NCI-H446 (cell line): ENCODE measurements at regions not wholly inside any gene's neighbourhood (a gene's known extent, or its start where the extent isn't known, plus 50 kb on each side); places are given as distances from the start of the nearest gene placed in this dataset.
"Not testable (repeated sequence)": the region's sequence is repeated elsewhere in the genome, so short reads cannot be mapped to it uniquely, and the experiment has no call there.

Experiments used
- DNase-seq, 2 experiments: peaks; one replicate each; lab custom pipeline; 2025; lab: John Stamatoyannopoulos, UW

DNA sequence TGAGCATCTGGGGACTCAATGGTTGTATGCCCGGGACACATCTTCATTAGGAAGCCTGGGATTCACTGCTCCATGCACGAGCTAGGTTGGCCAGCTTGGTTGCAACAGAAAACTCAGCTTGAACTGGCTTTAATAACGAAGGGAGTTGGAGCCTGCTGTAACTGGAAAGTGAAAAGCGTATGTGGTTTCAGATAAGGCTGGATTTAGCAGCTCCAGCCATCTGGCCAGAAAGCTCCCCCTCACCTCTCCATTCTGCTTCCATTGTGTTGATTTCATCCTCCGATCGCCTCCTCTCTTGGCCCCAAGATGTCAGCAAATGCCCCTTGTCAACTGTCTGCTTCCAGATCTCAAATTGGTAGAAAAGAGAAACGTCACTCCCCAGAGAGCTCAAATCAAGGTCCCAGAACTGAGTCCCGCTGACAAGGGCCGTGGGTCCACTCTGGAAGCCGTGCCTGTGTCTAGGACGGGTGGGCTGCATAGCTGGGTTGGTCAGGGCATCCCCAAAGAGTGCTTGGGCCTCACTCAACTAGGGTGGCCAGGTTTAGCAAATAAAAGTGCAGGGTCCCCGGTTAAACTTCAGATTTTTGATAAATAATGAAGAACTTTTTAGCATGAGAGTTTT, 117.0 kb upstream of the PMEPA1 start:
- DNase-seq = no peak

DNA sequence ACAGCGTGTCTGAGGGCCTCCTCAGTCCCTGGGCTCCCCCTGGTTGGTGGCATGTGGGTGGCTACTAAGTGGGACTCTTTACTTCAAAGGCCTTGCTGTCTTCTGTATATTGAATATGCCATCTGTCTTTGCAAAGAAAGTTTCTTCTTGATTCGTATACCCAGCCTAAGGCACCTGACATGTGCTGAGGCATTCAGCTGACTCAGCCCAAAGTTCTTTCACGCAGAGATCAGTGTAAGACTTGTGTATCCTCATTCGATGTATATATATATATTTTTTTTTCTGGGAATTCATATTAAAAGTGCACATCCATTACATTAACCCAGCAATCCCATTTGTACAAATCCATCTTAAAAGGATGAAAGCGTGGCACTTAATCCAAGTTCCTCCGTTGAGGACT, 115.1 kb upstream of the PMEPA1 start:
- DNase-seq = no peak

DNA sequence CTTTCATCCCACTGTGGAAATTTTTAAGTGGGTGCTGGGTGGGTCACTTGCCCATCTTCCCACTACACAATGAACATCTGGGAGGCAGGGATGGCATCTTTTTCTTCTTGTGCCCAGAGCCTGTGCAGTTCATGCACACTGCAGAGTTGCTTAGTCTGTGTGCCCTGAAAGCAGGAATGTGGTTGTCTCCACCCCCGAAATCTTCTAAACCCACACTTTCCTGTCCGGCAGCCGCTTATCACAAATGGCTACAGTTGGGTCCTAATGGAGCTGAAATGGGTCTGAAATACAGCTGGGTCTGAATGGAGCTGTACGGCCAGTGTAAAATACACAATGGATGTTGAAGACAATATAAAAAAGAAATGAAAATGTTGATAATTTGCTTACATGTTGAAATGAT, 112.1 kb upstream of the PMEPA1 start:
- DNase-seq = no peak

DNA sequence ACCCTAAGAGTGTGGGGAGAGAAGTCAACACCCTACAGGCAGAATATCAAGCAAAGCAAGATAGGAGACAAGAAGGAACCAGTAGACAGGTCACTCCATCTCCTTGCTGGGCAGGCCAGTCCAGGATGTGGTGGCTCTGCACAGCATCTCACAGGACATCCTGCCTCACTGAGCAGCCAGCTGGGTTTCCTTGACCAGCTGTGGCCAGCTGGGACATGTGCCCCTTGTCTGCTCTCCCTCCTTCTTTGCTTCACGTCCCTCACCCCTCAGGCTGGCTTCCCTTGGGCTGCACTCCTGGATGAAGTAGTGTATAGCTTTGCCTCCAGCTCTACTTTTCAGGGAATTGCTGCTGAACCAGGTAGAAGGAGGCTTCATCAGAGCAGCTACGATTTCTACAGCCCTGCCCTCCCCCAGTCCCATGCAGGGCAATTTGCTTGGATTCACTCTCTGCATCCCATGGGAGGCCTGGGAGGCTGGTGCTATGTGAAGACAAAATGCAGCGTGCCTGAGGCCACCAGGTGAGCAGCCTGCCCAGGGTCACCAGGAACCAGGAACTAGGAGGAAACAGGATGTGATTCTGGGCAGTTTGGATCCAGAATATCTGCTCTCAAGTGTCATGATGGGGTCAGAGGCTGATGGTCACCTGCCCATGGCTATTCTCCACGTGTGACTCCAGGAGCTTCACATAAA, 110.0 kb upstream of the PMEPA1 start:
- DNase-seq = no peak

DNA sequence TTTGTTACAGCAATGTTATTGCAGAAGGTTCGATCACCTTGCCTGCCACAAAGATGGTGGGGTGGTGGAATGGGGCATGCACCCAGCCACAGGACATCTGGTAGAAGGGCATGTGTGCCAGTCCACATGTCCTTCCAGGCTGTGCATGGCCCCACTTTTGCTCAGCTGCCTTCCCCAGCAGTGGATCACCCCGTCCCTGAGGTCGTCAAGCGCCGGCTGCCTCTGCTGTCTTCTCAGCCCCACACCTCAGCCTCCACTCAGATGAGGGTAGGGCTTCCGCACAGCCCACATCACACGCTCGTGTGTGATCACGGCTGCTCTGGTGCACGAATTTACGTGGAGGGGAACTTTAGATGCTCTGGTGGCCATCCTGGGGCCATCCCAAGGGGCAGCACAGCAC, 109.5 kb upstream of the PMEPA1 start:
- no peak for DNase-seq

DNA sequence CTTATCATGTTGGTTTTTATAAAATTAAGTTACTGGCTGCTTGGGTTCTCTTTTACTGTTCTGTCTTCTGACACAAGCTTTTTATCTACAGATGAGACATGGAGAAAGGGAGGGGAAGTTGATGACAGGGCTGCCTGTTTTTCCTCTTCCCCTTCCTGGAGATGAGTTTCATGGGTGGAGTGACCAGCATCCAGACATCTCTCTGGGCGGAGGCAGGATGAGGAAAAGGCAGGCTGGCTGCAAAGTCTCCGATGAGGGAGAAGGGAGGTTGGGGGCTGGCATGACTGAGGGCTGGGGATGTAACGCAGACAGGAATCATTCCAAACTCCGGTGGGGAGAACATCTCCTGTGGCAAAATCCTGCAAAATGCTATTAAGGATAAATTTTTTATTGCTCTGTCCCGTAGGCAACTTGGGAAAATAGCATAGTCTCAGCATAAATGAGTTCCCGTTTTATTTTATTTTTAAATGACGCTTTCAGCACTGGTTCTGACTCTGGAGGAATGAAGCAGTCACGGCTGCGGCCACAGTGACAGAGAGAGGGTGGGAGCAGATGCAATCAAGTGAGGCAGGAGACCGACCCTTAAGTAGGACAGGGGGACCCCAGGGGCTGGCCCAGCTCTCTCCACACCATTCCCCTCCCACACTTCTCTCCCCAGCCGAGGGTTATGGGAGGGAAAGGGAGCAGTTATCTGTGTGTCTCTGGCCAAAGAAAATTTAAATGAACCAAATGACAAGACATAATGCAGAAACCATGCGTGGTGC, 108.8 kb upstream of the PMEPA1 start:
- DNase-seq = no peak

DNA sequence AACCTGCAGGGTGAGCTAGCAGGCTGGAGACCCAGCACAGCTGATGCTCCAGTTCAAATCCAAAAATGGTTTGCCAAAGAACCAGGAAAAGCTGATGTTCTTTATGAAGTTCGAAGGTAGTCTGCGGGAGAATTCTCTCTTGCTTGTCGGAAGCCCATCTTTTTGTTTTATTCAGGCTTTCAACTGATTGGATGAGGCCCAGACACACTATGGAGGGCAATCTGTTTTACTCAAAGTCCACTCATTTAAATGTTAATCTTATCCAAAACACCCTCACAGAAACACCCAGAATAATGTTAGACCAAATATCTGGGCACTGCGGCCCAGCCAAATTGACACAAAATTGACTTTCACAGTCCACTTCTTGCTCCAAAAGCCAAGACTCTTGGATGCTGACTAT, 105.6 kb upstream of the PMEPA1 start:
- DNase-seq = no peak

DNA sequence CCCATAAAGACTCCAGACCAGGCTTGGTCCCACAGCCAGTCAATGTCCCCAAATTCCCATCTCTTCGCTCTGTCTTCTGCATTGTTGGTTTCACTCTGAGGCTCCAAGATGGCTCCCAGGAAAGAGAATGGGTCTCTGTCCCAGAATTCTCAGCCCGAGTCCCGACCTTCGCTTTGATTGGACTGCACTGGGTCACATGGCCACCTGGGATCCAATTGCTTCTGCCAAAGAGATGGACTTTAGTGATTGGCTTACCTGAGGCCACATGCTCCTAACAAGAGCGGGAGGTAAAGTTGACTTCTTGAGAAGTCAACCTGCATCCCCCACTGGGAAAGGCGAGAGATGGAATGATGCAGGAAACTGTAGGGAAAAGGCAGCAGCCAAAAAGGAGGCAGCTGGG, 104.7 kb upstream of the PMEPA1 start:
- no peak for DNase-seq

DNA sequence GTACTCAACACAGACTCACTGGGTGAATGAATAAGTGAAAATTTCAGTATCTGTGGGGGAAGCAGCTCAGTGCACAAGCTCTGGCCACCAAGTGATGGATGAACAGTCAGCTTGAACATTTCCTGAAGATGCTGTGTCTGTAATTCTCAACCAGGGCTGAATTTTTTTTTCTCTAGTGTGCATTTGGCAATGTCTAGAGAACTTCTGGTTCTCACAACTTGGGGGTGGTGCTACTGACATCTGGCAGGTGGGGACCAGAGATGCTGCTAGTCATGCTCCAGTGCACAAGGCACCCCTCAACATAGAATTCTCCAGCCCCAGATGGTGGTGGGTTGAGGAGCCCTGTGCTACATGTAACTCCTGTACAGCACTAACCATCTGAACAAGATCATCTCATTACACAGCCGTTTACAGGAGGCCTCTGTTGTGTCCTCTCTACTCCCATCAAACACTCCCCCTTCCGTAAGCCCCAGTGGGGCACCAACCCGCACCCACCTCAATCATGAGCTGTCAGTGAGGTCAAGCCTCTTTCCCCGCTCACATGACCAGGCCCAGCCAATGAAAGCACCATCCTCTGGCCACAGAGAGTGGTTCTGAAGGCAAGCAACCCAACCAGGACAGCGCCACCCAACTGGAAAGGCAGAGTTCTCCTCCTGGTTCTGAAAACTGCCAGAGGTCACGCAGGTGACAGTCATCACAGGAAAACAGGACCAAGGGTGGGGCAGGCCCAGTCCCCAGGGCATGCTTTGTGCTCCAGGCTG, 103.9 kb upstream of the PMEPA1 start:
- DNase-seq = no peak

DNA sequence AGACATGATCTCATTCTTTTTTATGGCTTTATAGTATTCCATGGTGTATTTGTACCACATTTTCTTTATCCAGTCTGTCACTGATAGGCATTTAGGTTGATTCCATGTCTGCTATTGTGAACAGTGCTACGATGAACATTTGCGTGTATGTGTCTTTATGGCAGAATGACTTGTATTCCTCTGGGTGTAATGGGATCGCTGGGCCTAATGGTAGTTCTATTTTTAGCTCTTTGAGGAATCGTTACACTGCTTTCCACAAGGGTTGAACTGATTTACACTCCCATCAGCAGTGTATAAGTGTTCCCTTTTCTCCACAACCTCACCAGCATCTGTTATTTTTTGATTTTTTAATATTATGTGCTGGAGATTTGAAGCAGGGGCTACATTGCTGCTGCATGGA, 102.8 kb upstream of the PMEPA1 start:
- DNase-seq = not testable (repeated sequence)

DNA sequence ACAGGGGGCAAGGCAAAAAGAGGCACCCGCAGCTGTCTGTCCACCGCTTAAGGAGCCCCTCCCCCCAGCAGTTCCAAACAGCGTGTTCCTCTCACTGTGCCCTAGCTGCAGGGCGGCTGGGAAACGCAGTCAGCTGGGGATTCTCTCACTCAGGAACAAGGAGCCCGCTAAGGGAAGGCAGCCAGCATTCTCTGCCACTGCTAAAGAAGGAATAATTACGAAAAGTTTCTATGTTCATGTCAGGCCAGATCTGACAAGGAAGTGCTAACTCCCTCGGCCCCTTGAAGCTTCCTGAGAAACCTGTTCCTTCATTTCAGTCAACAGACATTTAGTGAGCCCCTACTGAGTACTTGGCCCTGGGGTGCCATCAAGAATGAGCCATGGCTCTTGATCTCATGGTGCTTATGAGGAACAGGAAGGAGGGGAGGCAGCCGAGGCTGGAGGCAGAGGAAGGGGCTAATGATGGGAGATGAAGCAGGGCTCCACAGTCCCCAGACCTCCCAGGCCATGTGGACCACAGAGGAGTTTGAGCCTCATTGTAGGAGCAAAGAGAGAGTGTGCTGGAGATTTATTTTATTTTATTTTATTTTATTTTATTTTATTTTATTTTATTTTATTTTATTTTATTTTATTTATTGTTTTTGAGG, 101.7 kb upstream of the PMEPA1 start:
- DNase-seq = no peak

DNA sequence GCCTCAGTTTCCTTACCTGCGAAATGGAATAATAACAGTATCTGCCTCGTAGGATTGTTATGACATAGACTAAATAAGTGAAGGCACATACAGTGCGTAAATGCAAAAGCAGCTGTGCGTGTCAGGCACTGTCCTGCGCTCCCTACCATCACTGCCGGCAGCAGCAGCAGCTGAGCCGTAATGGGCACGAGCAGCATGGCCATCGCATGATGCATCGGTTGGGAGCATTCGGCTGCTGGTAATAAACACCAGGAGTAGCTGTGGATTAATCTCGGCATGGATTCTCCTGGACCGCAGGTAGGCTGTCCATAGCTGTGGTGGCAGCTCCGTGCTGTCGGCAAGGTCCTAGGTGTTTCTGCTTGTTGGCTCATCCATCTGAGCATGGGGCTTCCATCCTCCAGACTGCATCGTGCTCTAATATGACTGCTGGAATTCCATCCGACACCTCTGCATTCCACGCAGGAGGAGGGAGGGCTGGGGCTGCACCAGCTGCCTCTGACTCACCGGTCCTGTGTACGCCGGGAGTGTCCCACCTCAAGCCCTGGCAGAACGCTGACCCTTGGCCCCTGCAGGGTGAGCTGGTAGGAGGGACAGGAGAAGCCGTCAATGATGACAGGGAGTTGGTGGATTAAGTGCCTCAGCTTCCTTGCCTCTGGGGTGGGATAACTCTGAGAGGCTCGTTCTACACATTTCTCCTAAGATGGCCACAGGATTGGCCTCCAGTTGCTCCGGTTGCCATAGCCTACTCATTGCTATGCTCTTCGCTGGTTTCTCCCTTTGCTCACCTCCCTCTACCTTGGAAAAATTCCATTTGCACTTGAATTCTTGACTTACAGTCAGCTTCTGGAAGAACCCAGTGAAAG, 100.9 kb upstream of the PMEPA1 start:
- DNase-seq = no peak

DNA sequence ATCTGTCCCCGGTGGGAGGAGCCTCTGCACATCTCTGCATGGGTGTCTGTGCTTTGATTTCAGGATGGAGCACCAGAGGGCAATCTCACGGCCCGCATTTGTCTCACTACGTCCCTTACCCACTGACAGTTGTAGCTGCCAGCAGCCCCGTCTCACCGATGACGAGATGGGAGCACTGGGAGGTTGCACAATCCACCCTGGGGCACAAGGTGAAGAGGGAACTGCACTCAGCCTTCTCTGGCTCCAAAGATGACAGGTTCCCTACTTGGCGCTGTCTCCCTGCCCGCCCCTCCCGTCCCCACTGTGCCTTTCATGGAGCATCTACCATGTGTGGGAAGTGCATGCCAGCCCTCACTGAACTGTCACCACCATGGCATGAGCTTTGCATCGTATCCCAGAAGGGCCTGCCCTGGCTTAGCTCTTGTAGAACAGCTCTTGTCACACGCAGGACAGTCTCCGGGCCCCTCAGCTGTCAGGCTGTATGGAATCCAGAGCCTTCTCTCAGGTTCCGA, 99.9 kb upstream of the PMEPA1 start:
- DNase-seq = no peak

DNA sequence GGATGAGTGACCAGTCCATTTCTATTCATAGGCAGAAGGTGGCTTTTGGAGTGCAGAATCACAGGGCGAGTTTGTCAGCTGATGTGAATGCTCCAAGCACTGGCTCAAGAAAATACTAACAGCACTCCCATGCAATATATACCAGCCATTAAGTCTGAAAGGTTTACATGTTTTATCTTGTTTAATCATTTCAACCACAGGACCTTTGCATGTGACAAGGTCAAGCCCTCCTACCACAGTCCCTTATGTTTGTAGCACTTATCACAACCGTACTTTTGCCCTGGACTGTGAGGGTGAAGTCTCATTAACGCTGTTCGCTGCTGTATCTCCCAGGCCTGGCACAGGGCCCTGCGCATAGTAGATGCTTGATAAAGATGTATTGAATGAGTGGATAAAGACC, 99.3 kb upstream of the PMEPA1 start:
- DNase-seq = no peak

DNA sequence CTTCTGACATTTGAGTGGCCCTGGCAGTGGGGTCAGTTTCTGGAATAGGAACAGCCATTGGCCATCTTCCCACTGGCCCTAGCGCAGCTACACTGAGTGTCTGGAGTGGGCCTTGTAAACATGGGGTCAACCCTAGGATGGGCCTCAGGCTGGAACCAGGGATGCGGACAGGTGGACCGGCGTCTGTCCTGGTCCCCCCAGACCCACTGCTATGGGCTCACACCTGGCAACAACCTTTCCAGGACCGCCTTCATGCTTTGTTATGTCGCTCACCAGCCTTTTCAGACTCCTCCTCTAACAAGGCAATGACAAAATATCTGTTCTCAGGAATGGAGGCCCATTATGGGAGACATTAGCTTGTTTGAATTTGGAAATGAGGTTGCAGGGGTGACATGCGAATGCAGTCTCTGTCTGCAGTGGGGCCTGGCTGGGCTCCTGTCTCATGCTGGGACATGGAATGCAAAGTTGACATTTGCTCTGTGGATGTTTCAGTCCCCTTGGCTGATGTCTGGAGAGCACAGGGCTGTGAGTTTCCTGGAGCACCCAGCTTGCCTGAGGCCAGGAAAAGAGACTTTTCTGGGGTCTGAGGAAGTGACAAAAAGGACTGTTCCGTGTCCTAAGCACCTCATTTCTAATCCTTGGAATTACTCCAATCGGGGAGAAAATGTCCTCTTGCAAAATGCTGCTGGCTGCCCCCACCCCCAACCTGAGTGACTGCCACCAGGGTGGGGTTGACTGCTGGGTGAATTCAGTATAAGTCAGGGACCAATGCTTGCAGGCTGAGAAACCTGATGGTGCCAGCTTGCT, 98.7 kb upstream of the PMEPA1 start:
- DNase-seq = no peak

DNA sequence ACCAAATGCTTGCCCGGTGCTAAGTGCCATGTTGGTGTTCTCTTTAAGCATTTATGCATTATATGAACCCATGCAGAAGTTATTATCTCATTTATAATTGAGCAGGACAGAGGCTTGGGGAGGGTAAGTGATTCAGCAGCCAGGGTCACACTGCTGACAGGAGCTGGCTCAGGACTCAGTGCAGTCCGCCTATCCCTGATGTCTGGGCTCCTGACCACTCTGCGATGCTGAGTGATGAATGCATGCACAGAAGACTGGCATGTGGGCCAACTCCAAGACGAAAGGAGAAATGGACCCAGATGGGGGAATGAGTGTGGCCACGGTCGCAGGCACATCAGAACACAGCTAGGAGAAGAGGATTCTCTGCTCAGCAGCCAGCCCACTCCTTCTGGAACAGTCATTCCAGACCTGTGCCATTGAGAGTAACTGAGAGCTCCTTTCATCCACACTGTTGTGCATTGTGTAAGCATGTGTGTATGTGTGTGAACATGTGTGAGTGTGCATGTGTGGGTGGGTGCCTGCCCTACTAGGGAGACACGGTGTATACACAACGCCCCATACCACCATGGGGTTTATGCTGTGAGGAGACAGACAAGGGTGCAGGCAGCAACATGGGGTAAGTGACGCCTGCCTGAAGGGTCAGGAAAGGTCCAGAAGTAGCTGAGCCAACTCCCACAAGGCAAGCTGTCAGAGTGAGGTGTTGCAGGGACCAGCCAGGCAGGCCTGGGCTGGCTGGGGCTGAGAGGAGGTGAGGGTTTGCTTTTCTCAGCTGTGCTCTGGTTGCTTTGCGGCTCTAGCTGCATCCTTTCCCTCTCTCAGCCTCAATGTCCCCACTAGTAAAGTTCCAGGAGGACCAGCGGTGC, 97.8 kb upstream of the PMEPA1 start:
- no peak for DNase-seq

DNA sequence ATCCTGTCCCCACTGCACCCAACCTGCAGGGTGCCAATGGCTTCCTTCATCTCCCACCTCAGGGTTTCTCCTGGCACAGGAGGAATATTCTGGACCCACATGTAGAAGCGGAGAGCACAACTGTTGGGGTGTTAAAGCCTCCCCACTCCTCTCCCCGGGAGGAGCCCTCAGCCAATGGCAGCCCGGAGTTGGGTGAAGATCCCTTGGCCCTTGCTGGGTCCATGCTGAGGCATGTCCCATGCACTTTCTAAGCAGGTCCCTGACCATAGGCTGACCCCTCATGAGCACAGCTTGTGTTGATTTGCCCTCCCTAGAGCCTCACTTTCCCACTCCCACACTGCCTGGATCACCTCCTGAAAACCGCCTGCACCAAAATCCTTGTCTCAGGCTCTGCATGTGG, 97.2 kb upstream of the PMEPA1 start:
- no peak for DNase-seq

DNA sequence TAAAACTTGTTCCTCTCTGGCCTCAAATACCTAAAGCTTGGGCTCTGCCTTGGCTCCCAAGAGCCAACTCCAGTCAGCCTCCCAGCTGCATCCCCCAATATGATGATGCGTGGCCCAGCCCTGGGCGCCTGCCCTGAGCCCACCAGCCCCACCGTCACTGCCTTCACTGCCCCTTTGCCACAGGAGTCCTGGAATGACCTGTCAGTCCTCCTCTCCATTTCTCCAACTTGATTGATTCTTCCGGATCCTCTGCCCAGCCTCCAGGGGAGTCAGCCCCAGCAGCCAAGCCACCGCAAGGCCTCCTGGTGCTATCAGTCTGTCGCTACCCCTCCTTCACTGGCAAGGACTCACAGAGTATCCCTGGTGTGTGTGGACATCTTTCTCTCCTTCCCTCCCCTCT, 96.7 kb upstream of the PMEPA1 start:
- no peak for DNase-seq

DNA sequence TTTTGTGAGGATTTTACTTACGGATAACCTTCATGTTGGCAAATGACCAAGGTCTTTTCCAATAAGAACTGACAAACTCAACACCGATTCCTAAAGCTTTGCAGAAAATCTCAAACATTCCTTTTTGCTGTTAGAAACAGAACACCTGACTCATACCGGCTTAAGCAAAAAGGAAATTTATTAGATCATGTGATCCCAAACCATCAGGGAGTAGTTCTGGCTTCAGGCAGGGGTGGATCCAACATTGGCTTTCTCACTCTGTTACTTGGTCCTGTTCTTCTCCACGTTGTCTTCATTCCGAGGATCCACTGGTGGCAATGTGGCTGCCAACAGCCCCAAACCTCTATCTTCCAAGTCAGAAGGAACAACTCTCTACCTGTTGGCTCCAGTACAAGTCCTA, 95.9 kb upstream of the PMEPA1 start:
- DNase-seq = no peak
